Keratinocyte (primary cell): ENCODE measurements at regions not wholly inside any gene's neighbourhood (a gene's known extent, or its start where the extent isn't known, plus 50 kb on each side); places are given as distances from the start of the nearest gene placed in this dataset.

ENCODE experiments used
- DNase-seq: peaks from one replicate; pipeline ENCODE4 v3.0.0-alpha.2; 2011; ENCODE audit warnings: low read depth, missing footprints, low spot score
- FAIRE-seq: peaks from 2 replicates; lab custom pipeline; 2011; peaks lifted over from hg19 to GRCh38; lab: Jason Lieb, UNC
- H2AFZ ChIP-seq: 2 replicates; pipeline ENCODE4 v1.6.0; 2012; ENCODE audit warnings: low read length, control low read depth, inconsistent platforms; ENCODE audit not compliant: control insufficient read depth
- H3K27ac ChIP-seq: 2 replicates; pipeline ENCODE4 v1.5.1; 2011; ENCODE audit warnings: low read length; ENCODE audit not compliant: control insufficient read depth, insufficient read depth
- H3K27me3 ChIP-seq: 3 replicates; pipeline ENCODE4 v1.6.0; 2011; ENCODE audit warnings: low read length; ENCODE audit not compliant: control insufficient read depth, insufficient read depth; ENCODE audit errors: extremely low read depth
- H3K36me3 ChIP-seq, 2 experiments: 2 replicates in 1 of 2; 3 replicates in 1 of 2; pipeline ENCODE4 v1.5.1; 2011; ENCODE audit warnings: low read length in 2 of 2, mild to moderate bottlenecking in 1 of 2; ENCODE audit not compliant: control insufficient read depth in 2 of 2, insufficient read depth in 2 of 2; ENCODE audit errors: extremely low read depth in 1 of 2
- H3K4me1 ChIP-seq: 3 replicates; pipeline ENCODE4 v1.5.1; 2011; ENCODE audit warnings: low read length; ENCODE audit not compliant: control insufficient read depth, insufficient read depth; ENCODE audit errors: extremely low read depth
- H3K4me2 ChIP-seq: 3 replicates; pipeline ENCODE4 v1.6.0; 2011; ENCODE audit warnings: low read depth, low read length; ENCODE audit not compliant: control insufficient read depth, insufficient read depth; ENCODE audit errors: extremely low read depth
- H3K4me3 ChIP-seq, 3 experiments: fragments of 200-600 bp in 1 of 3; sonication (generic) in 1 of 3; 2 replicates in 2 of 3; 3 replicates in 1 of 3; pipeline ENCODE4 v1.5.1; 2011 to 2016; ENCODE audit warnings: low read length in 3 of 3, mild to moderate bottlenecking in 3 of 3, control low read depth in 2 of 3, inconsistent platforms in 1 of 3, low read depth in 1 of 3, mixed read lengths in 1 of 3, mixed run types in 1 of 3, moderate library complexity in 1 of 3; ENCODE audit not compliant: control insufficient read depth in 2 of 3, insufficient read depth in 2 of 3; ENCODE audit errors: extremely low read depth in 1 of 3
- H3K79me2 ChIP-seq: 2 replicates; pipeline ENCODE4 v1.6.0; 2012; ENCODE audit warnings: low read length; ENCODE audit not compliant: control insufficient read depth, insufficient read depth
- H3K9ac ChIP-seq: 3 replicates; pipeline ENCODE4 v1.6.0; 2011; ENCODE audit warnings: low read length; ENCODE audit not compliant: control insufficient read depth, insufficient read depth; ENCODE audit errors: extremely low read depth
- H3K9me1 ChIP-seq: 3 replicates; pipeline ENCODE4 v1.6.0; 2011; ENCODE audit warnings: low read length; ENCODE audit not compliant: control insufficient read depth, insufficient read depth; ENCODE audit errors: extremely low read depth
- H3K9me3 ChIP-seq: 2 replicates; pipeline ENCODE4 v1.5.1; 2012; ENCODE audit warnings: low read depth, low read length; ENCODE audit not compliant: control insufficient read depth
- H4K20me1 ChIP-seq: 3 replicates; pipeline ENCODE4 v1.6.0; 2011; ENCODE audit warnings: low read length; ENCODE audit not compliant: control insufficient read depth, insufficient read depth; ENCODE audit errors: extremely low read depth
- CTCF ChIP-seq, 3 experiments: IDR thresholded peaks in 1 of 3; conservative IDR thresholded peaks in 1 of 3; optimal IDR thresholded peaks in 1 of 3; 2 replicates in 2 of 3; 3 replicates in 1 of 3; pipeline versions ENCODE3 to v1.5.1; 2011; ENCODE audit warnings: low read length in 3 of 3, mild to moderate bottlenecking in 3 of 3, moderate library complexity in 2 of 3, control low read depth in 1 of 3, inconsistent platforms in 1 of 3; ENCODE audit not compliant: insufficient read depth in 2 of 3; ENCODE audit errors: extremely low read depth in 1 of 3
- EZH2 ChIP-seq: IDR thresholded peaks from one replicate; pipeline ENCODE4 v1.6.1; 2012; ENCODE audit warnings: inconsistent platforms, mild to moderate bottlenecking, low read length, moderate library complexity
- dilution Hi-C: fragments of 300-500 bp; cut with MboI; formaldehyde crosslinking; loops from one replicate; pipeline ENCODE4 v1.7.0; 2020; ENCODE audit warnings: low sequenced_read_pairs; ENCODE audit not compliant: extremely low pct_ligation_motif_present

GRCh38 chr2:121059651-121060649, 225.1 kb downstream of the TFCP2L1 start:
- Histone ChIP-seq H2AFZ (no peak overlapping the region), H3K4me2 (no peak overlapping the region), H3K4me1 (no peaks in the 10 kb centered on the region), H3K9me1 (no peaks in the 10 kb centered on the region), H4K20me1 (no peaks in the 10 kb centered on the region), H3K36me3 (no peaks in the 10 kb centered on the region), H3K79me2 (no peaks in the 10 kb centered on the region), H3K9ac (no peak overlapping the region), H3K27me3 (peaks cover 28% of the 10 kb centered on the region), H3K9me3 (no peaks in the 10 kb centered on the region), H3K27ac (no peak overlapping the region), H3K4me3 (no peak overlapping the region)
- no peak for DNase-seq
- dilution Hi-C loops, result loop anchor here (10.0 kb wide), 2 partner anchors 255 to 355 kb away; no protein-coding TSS in a partner anchor
- TF ChIP-seq EZH2 (no peak), CTCF (optimal IDR thresholded peaks at IDR 0.05 in 1 of 3, IDR thresholded peaks at IDR 0.05 in 1 of 3, conservative IDR thresholded peaks at IDR 0.05 in 1 of 3; ENCODE audit: extremely low read depth in 1 of 3, insufficient read depth in 2 of 3, low read length in 3 of 3) (no peak)
- no peak for FAIRE-seq

GRCh38 chr2:121061633-121062032, 223.4 kb downstream of the TFCP2L1 start:
- Histone ChIP-seq H3K9me1 (no peaks in the 10 kb centered on the region), H3K27me3 (peaks cover 36% of the 10 kb centered on the region), H3K9me3 (no peaks in the 10 kb centered on the region), H4K20me1 (no peaks in the 10 kb centered on the region), H2AFZ (no peak overlapping the region), H3K4me1 (no peaks in the 10 kb centered on the region), H3K36me3 (no peaks in the 10 kb centered on the region), H3K9ac (no peak overlapping the region), H3K4me2 (no peak overlapping the region), H3K4me3 (no peak overlapping the region), H3K79me2 (no peaks in the 10 kb centered on the region), H3K27ac (no peak overlapping the region)
- TF ChIP-seq CTCF (optimal IDR thresholded peaks at IDR 0.05 in 1 of 3, IDR thresholded peaks at IDR 0.05 in 1 of 3, conservative IDR thresholded peaks at IDR 0.05 in 1 of 3; ENCODE audit: extremely low read depth in 1 of 3, insufficient read depth in 2 of 3, low read length in 3 of 3), result no peak
- no peak for TF ChIP-seq EZH2
- dilution Hi-C loops, result loop anchor here (10.0 kb wide), 2 partner anchors 257 to 357 kb away; no protein-coding TSS in a partner anchor
- DNase-seq, result no peak
- no peak for FAIRE-seq
